ENCODE measurements at regions not wholly inside any gene's neighbourhood (a gene's known extent, or its start where the extent isn't known, plus 50 kb on each side); places are given as distances from the start of the nearest gene placed in this dataset.

- no peaks in the 10 kb centered on the region for H3K9me3 ChIP-seq
- no peak for TF ChIP-seq CTCF (IDR thresholded peaks at IDR 0.05)
- no peaks in the 10 kb centered on the region for H3K4me1 ChIP-seq
- H3K27ac ChIP-seq = no peak overlapping the region
- 9 to 19% (median 12%) methylated on average over 1 of the region's 1 CpG for WGBS, 3 donors
- H3K4me3 ChIP-seq = no peak overlapping the region
- DNase-seq = no peak
- no peak for ATAC-seq
- no peaks in the 10 kb centered on the region for H3K36me3 ChIP-seq (ENCODE audit: insufficient read depth in 1 of 2, low read depth in 1 of 2)
- H3K27me3 ChIP-seq (ENCODE audit: insufficient read depth in 3 of 3, low read length in 2 of 3) = no peaks in the 10 kb centered on the region
- intact Hi-C loops (cut with DNase I) = loop anchor here in 1 of 2 donors (10.0 kb wide), 1 partner anchor 431 kb away; no protein-coding TSS in a partner anchor
Measured at GRCh38 chr21:28513428-28513827, 479.2 kb downstream of the LTN1 start.

- no peaks in the 10 kb centered on the region for H3K36me3 ChIP-seq (ENCODE audit: insufficient read depth in 1 of 2, low read depth in 1 of 2)
- intact Hi-C loops (cut with DNase I) = no loop called here
- 36 to 44% (median 43%) methylated on average over 3 of the region's 3 CpGs for WGBS, 3 donors
- no peak overlapping the region for H3K4me3 ChIP-seq
- no peak overlapping the region for H3K27ac ChIP-seq
- no peaks in the 10 kb centered on the region for H3K27me3 ChIP-seq (ENCODE audit: insufficient read depth in 3 of 3, low read length in 2 of 3)
- no peaks in the 10 kb centered on the region for H3K4me1 ChIP-seq
- no peak for TF ChIP-seq CTCF (IDR thresholded peaks at IDR 0.05)
- DNase-seq = no peak
- no peak for ATAC-seq
- H3K9me3 ChIP-seq = peaks cover 4% of the 10 kb centered on the region
Measured at GRCh38 chr21:28509031-28509430, 483.6 kb downstream of the LTN1 start.

GRCh38 chr21:28508126-28508525, 484.6 kb downstream of the LTN1 start:
- DNase-seq = no peak
- no peak for TF ChIP-seq CTCF (IDR thresholded peaks at IDR 0.05)
- H3K27ac ChIP-seq = no peak overlapping the region

GRCh38 chr21:28496517-28496916, 496.2 kb downstream of the LTN1 start:
- H3K4me1 ChIP-seq = no peaks in the 10 kb centered on the region
- no peak overlapping the region for H3K4me3 ChIP-seq
- no peaks in the 10 kb centered on the region for H3K36me3 ChIP-seq (ENCODE audit: insufficient read depth in 1 of 2, low read depth in 1 of 2)
- DNase-seq = no peak
- H3K27ac ChIP-seq = no peak overlapping the region
- intact Hi-C loops (cut with DNase I) = no loop called here
- ATAC-seq = no peak
- no peaks in the 10 kb centered on the region for H3K9me3 ChIP-seq
- no peaks in the 10 kb centered on the region for H3K27me3 ChIP-seq (ENCODE audit: insufficient read depth in 3 of 3, low read length in 2 of 3)
- TF ChIP-seq CTCF (IDR thresholded peaks at IDR 0.05) = no peak

More at GRCh38 chr21:28508126-28508525, 484.6 kb downstream of the LTN1 start:
- H3K27me3 ChIP-seq (ENCODE audit: insufficient read depth in 3 of 3, low read length in 2 of 3) = no peaks in the 10 kb centered on the region
- intact Hi-C loops (cut with DNase I) = no loop called here
- no peak overlapping the region for H3K4me3 ChIP-seq
- no peaks in the 10 kb centered on the region for H3K4me1 ChIP-seq
- H3K9me3 ChIP-seq = peaks cover 4% of the 10 kb centered on the region
- ATAC-seq = no peak
- H3K36me3 ChIP-seq (ENCODE audit: insufficient read depth in 1 of 2, low read depth in 1 of 2) = no peaks in the 10 kb centered on the region

- no peaks in the 10 kb centered on the region for H3K27me3 ChIP-seq (ENCODE audit: insufficient read depth in 3 of 3, low read length in 2 of 3)
- no peak overlapping the region for H3K27ac ChIP-seq
- H3K4me1 ChIP-seq = no peaks in the 10 kb centered on the region
- WGBS, 3 donors = 53 to 60% (median 54%) methylated on average over 4 of the region's 4 CpGs
- no peak for ATAC-seq
- TF ChIP-seq CTCF (IDR thresholded peaks at IDR 0.05) = no peak
- H3K9me3 ChIP-seq = no peaks in the 10 kb centered on the region
- no peak for DNase-seq
- H3K36me3 ChIP-seq (ENCODE audit: insufficient read depth in 1 of 2, low read depth in 1 of 2) = no peaks in the 10 kb centered on the region
- no peak overlapping the region for H3K4me3 ChIP-seq
- intact Hi-C loops (cut with DNase I) = no loop called here
Measured at GRCh38 chr21:28492127-28492526, 500.6 kb downstream of the LTN1 start.

All from psoas muscle (tissue), 7 donors.